Nephron progenitor cell (in vitro differentiated cells): ENCODE measurements at regions not wholly inside any gene's neighbourhood (a gene's known extent, or its start where the extent isn't known, plus 50 kb on each side); places are given as distances from the start of the nearest gene placed in this dataset.
A peak's percentile ranks its signal among the peaks of the same experiment; 100 is the strongest.

Experiments used
- DNase-seq: peaks from one replicate; pipeline ENCODE4 v3.0.0; 2021
- H3K27ac Mint-ChIP-seq: 2 replicates; pipeline ENCODE4 v1.8.0; 2021; ENCODE audit warnings: mild to moderate bottlenecking, moderate library complexity, mixed read lengths
- H3K27me3 Mint-ChIP-seq: 2 replicates; pipeline ENCODE4 v1.8.0; 2021; ENCODE audit warnings: mild to moderate bottlenecking, low read depth, mixed read lengths; ENCODE audit not compliant: poor library complexity
- H3K36me3 Mint-ChIP-seq: 2 replicates; pipeline ENCODE4 v1.8.0; 2021; ENCODE audit warnings: low read depth, mixed read lengths
- H3K4me1 Mint-ChIP-seq: 2 replicates; pipeline ENCODE4 v1.8.0; 2021; ENCODE audit warnings: mixed read lengths
- H3K4me3 Mint-ChIP-seq: 2 replicates; pipeline ENCODE4 v1.8.0; 2021; ENCODE audit warnings: mild to moderate bottlenecking, moderate library complexity, mixed read lengths
- H3K9me3 Mint-ChIP-seq: 2 replicates; pipeline ENCODE4 v1.8.0; 2021; ENCODE audit warnings: mild to moderate bottlenecking, moderate library complexity, mixed read lengths
- CTCF ChIP-seq: fragments of 200-600 bp; sonication (generic); IDR thresholded peaks from 2 replicates; pipeline ENCODE4 v1.5.0; 2021; ENCODE audit warnings: antibody characterized with exemption

GRCh38 chr6:6884916-6885315 lies 222.8 kb upstream of the RREB1 start:
- TF ChIP-seq CTCF = no peak
- no peaks in the 10 kb centered on the region for H3K36me3 Mint-ChIP-seq
- peaks cover 51% of the 10 kb centered on the region for H3K4me1 Mint-ChIP-seq
- peaks cover 8% of the 10 kb centered on the region for H3K27me3 Mint-ChIP-seq
- H3K4me3 Mint-ChIP-seq = no peak overlapping the region
- DNase-seq = no peak
- no peaks in the 10 kb centered on the region for H3K9me3 Mint-ChIP-seq
- H3K27ac Mint-ChIP-seq = no peak overlapping the region

- no peak for TF ChIP-seq CTCF
- Mint-ChIP-seq H3K27me3 (peaks cover 8% of the 10 kb centered on the region), H3K4me1 (peaks cover 57% of the 10 kb centered on the region), H3K9me3 (no peaks in the 10 kb centered on the region), H3K4me3 (no peak overlapping the region), H3K36me3 (no peaks in the 10 kb centered on the region), H3K27ac (no peak overlapping the region)
- no peak for DNase-seq
These were observed 222.1 kb upstream of the RREB1 start for GRCh38 chr6:6885521-6886170.

GRCh38 chr6:6886171-6886885 lies 221.4 kb upstream of the RREB1 start:
- no peak for TF ChIP-seq CTCF
- no peaks in the 10 kb centered on the region for H3K9me3 Mint-ChIP-seq
- H3K4me1 Mint-ChIP-seq = peaks cover 59% of the 10 kb centered on the region
- peaks cover 8% of the 10 kb centered on the region for H3K27me3 Mint-ChIP-seq
- DNase-seq = no peak
- H3K36me3 Mint-ChIP-seq = no peaks in the 10 kb centered on the region
- no peak overlapping the region for H3K27ac Mint-ChIP-seq
- H3K4me3 Mint-ChIP-seq = no peak overlapping the region

- no peaks in the 10 kb centered on the region for H3K36me3 Mint-ChIP-seq
- H3K27ac Mint-ChIP-seq = no peak overlapping the region
- peaks cover 59% of the 10 kb centered on the region for H3K4me1 Mint-ChIP-seq
- TF ChIP-seq CTCF = no peak
- no peak for DNase-seq
- H3K9me3 Mint-ChIP-seq = no peaks in the 10 kb centered on the region
- peaks cover 8% of the 10 kb centered on the region for H3K27me3 Mint-ChIP-seq
- H3K4me3 Mint-ChIP-seq = no peak overlapping the region
These were observed 220.9 kb upstream of the RREB1 start for GRCh38 chr6:6886886-6887285.

GRCh38 chr6:6889601-6890000 lies 218.2 kb upstream of the RREB1 start:
- Mint-ChIP-seq H3K27ac (no peak overlapping the region), H3K4me3 (no peak overlapping the region), H3K27me3 (peaks cover 11% of the 10 kb centered on the region), H3K36me3 (no peaks in the 10 kb centered on the region), H3K4me1 (peaks cover 68% of the 10 kb centered on the region), H3K9me3 (no peaks in the 10 kb centered on the region)
- no peak for TF ChIP-seq CTCF
- DNase-seq = no peak

- peak; percentile 24 for DNase-seq
- no peaks in the 10 kb centered on the region for H3K36me3 Mint-ChIP-seq
- H3K9me3 Mint-ChIP-seq = no peaks in the 10 kb centered on the region
- H3K4me3 Mint-ChIP-seq = no peak overlapping the region
- no peak overlapping the region for H3K27ac Mint-ChIP-seq
- TF ChIP-seq CTCF = no peak
- peaks cover 62% of the 10 kb centered on the region for H3K4me1 Mint-ChIP-seq
- H3K27me3 Mint-ChIP-seq = peaks cover 11% of the 10 kb centered on the region
These were observed 217.3 kb upstream of the RREB1 start for GRCh38 chr6:6890400-6890858.
